ENCODE measurements at regions not wholly inside any gene's neighbourhood (a gene's known extent, or its start where the extent isn't known, plus 50 kb on each side); places are given as distances from the start of the nearest gene placed in this dataset.

- DNase-seq (ENCODE audit: low read depth in 1 of 2, low spot score in 1 of 2) (no peak), FAIRE-seq (no peak), ATAC-seq (no peak)
- WGBS (ENCODE audit: missing lambda C conversion rate), result 60% methylated on average over 3 of the region's 3 CpGs
- Histone ChIP-seq H3K4me3 (no peak overlapping the region), H3K4me1 (no peaks in the 10 kb centered on the region), H3K9me3 (no peaks in the 10 kb centered on the region), H3K27ac (no peak overlapping the region), H3K4me2 (no peak overlapping the region)
- TF ChIP-seq ZSCAN20 (CRISPR knock-in tag; IDR thresholded peaks at IDR 0.05) (no peak), CBX8 (IDR thresholded peaks at IDR 0.05) (no peak), FOSL2 (IDR thresholded peaks at IDR 0.05) (no peak), FOSL2 (CRISPR knock-in tag; IDR thresholded peaks at IDR 0.05) (no peak), NR3C1 (IDR thresholded peaks at IDR 0.05) (no peak)
- CTCF ChIA-PET, result no interaction called here
- POLR2A ChIA-PET, result no interaction called here
Measured at GRCh38 chr4:34373456-34373855, 1870.9 kb downstream of the ARAP2 start.

GRCh38 chr4:34412233-34412632, 1832.1 kb downstream of the ARAP2 start:
- POLR2A ChIA-PET, result no interaction called here
- Histone ChIP-seq H3K4me1 (no peaks in the 10 kb centered on the region), H3K9me3 (no peaks in the 10 kb centered on the region; the same call in 2 of the 3 replicates), H3K4me3 (no peak overlapping the region), H3K4me2 (no peak overlapping the region), H3K27ac (no peak overlapping the region)
- DNase-seq (ENCODE audit: low read depth in 1 of 2, low spot score in 1 of 2), result no peak
- CTCF ChIA-PET, result no interaction called here
- 22% methylated on average over 2 of the region's 2 CpGs for WGBS (ENCODE audit: missing lambda C conversion rate)
- FAIRE-seq, result no peak
- TF ChIP-seq JUNB (IDR thresholded peaks at IDR 0.05), result no peak
- TF ChIP-seq SREBF2 (IDR thresholded peaks at IDR 0.05), result no peak
- TF ChIP-seq CTCF (IDR thresholded peaks at IDR 0.05), result no peak
- TF ChIP-seq MAFK (IDR thresholded peaks at IDR 0.05; ENCODE audit: partially characterized antibody), result no peak
- no peak for TF ChIP-seq CBX2 (IDR thresholded peaks at IDR 0.05; ENCODE audit: borderline replicate concordance, low read depth)
- no peak for TF ChIP-seq PBX3 (IDR thresholded peaks at IDR 0.05)
- TF ChIP-seq HOXB13 (CRISPR knock-in tag; IDR thresholded peaks at IDR 0.05; ENCODE audit: low read depth), result no peak
- TF ChIP-seq MYC (IDR thresholded peaks at IDR 0.05; ENCODE audit: borderline replicate concordance, low read length), result no peak
- TF ChIP-seq KDM1A (IDR thresholded peaks at IDR 0.05; ENCODE audit: low read depth), result no peak
- no peak for TF ChIP-seq EHMT2 (IDR thresholded peaks at IDR 0.05; ENCODE audit: low read depth)
- no peak for TF ChIP-seq RNF2 (IDR thresholded peaks at IDR 0.05; ENCODE audit: borderline replicate concordance, low read depth)
- TF ChIP-seq E2F6 (IDR thresholded peaks at IDR 0.05; ENCODE audit: borderline replicate concordance, low read depth), result no peak
- TF ChIP-seq FOSB (CRISPR knock-in tag; IDR thresholded peaks at IDR 0.05), result no peak
- TF ChIP-seq ZC3H11A (IDR thresholded peaks at IDR 0.05), result no peak
- no peak for ATAC-seq

- TF ChIP-seq HDAC2 (IDR thresholded peaks at IDR 0.05), result no peak
- TF ChIP-seq PBX3 (IDR thresholded peaks at IDR 0.05), result no peak
- no peak for TF ChIP-seq EP300 (IDR thresholded peaks at IDR 0.05)
- TF ChIP-seq FOSL2 (IDR thresholded peaks at IDR 0.05), result no peak
- TF ChIP-seq FOSL2 (CRISPR knock-in tag; IDR thresholded peaks at IDR 0.05), result no peak
- TF ChIP-seq TP53 (CRISPR knock-in tag; IDR thresholded peaks at IDR 0.05), result no peak
- no peak for TF ChIP-seq CHD2 (IDR thresholded peaks at IDR 0.05; ENCODE audit: low read length, partially characterized antibody)
- no peak for TF ChIP-seq RFX5 (IDR thresholded peaks at IDR 0.05)
- no peak for TF ChIP-seq EHMT2 (IDR thresholded peaks at IDR 0.05; ENCODE audit: low read depth)
- TF ChIP-seq FOXS1 (CRISPR knock-in tag; IDR thresholded peaks at IDR 0.05), result no peak
- no peak for TF ChIP-seq HOXB13 (CRISPR knock-in tag; IDR thresholded peaks at IDR 0.05; ENCODE audit: low read depth)
- TF ChIP-seq POLR2AphosphoS2 (conservative IDR thresholded peaks at IDR 0.05; ENCODE audit: low read length), result no peak
- TF ChIP-seq HES2 (IDR thresholded peaks at IDR 0.05), result no peak
- TF ChIP-seq RARB (CRISPR knock-in tag; IDR thresholded peaks at IDR 0.05), result no peak
- TF ChIP-seq BCL3 (IDR thresholded peaks at IDR 0.05), result no peak
- ChIA-PET CTCF (no interaction called here), POLR2A (no interaction called here)
- Histone ChIP-seq H3K4me3 (no peak overlapping the region), H3K27ac (no peak overlapping the region), H3K4me1 (no peaks in the 10 kb centered on the region), H3K9me3 (no peaks in the 10 kb centered on the region; the same call in 2 of the 3 replicates), H3K4me2 (no peak overlapping the region)
- ATAC-seq, result no peak
- no peak for DNase-seq (ENCODE audit: low read depth in 1 of 2, low spot score in 1 of 2)
- no peak for FAIRE-seq
- 53% methylated on average over 2 of the region's 2 CpGs for WGBS (ENCODE audit: missing lambda C conversion rate)
Measured at GRCh38 chr4:34412911-34413310, 1831.4 kb downstream of the ARAP2 start.
